HCT116 (cell line): ENCODE measurements at regions not wholly inside any gene's neighbourhood (a gene's known extent, or its start where the extent isn't known, plus 50 kb on each side); places are given as distances from the start of the nearest gene placed in this dataset.

ENCODE experiments used
- CEBPB ChIP-seq: IDR thresholded peaks from 2 replicates; pipeline ENCODE4 v1.6.1; 2012; ENCODE audit warnings: low read depth
- CTCF ChIP-seq, 3 experiments: fragments of 200-600 bp in 1 of 3; sonication (generic) in 1 of 3; IDR thresholded peaks in 2 of 3; conservative IDR thresholded peaks in 1 of 3; 2 replicates each; pipeline ENCODE4 v1.5.1; 2012 to 2017; ENCODE audit warnings: low read depth in 2 of 3, low read length in 2 of 3, antibody characterized with exemption in 1 of 3, borderline replicate concordance in 1 of 3, control low read depth in 1 of 3, mild to moderate bottlenecking in 1 of 3, mixed read lengths in 1 of 3, mixed run types in 1 of 3, moderate library complexity in 1 of 3; ENCODE audit not compliant: insufficient read depth in 1 of 3
- EGR1 ChIP-seq: IDR thresholded peaks from 2 replicates; pipeline ENCODE4 v1.6.1; 2012; ENCODE audit warnings: low read depth
- EZH2 ChIP-seq: fragments of 200-600 bp; sonication (generic); IDR thresholded peaks from 2 replicates; pipeline ENCODE4 v1.6.1; 2017; ENCODE audit warnings: antibody characterized with exemption, mixed run types
- JUND ChIP-seq: IDR thresholded peaks from 2 replicates; pipeline ENCODE4 v1.6.1; 2012
- POLR2A ChIP-seq: IDR thresholded peaks from 2 replicates; pipeline ENCODE4 v1.7.0; 2011; ENCODE audit warnings: borderline replicate concordance; ENCODE audit not compliant: insufficient read depth, insufficient read length; ENCODE audit errors: extremely low read depth
- POLR2AphosphoS5 ChIP-seq: IDR thresholded peaks from 2 replicates; pipeline ENCODE4 v1.6.1; 2011; ENCODE audit warnings: mild to moderate bottlenecking, low read depth, low read length, moderate library complexity
- RAD21 ChIP-seq: IDR thresholded peaks from 2 replicates; pipeline ENCODE4 v1.6.1; 2012; ENCODE audit warnings: low read depth, mild to moderate bottlenecking
- SP1 ChIP-seq: IDR thresholded peaks from 2 replicates; pipeline ENCODE4 v1.6.1; 2012; ENCODE audit warnings: low read depth
- ZFX ChIP-seq: fragments of 450-650 bp; IDR thresholded peaks from 2 replicates; pipeline ENCODE4 v1.6.1; 2017
- TF ChIP-seq, protein P1 (sequence below): IDR thresholded peaks from 2 replicates; pipeline ENCODE4 v1.6.1; 2012; ENCODE audit warnings: low read depth

DNA sequence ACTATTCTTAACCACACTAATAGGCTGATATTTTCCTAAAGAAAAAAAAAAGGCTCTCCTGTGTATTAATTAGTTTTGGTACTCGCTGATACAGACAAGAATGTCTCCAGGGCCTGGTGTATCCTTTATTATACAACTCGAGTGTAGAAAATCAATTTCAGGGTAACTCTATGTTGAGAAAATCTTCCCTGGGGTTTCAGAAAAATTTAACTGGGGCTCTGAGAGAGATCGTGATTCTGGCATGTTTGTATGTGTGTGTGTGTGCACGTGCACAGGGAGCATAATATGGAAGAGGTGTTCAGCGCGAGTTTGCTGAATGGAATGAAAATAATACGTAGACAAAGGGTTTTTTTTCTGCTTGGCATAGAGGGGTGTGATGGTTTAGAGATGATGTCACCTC is 496.8 kb downstream of the GPAM start:
- TF ChIP-seq CTCF (IDR thresholded peaks at IDR 0.05 in 2 of 3, conservative IDR thresholded peaks at IDR 0.05 in 1 of 3; ENCODE audit: borderline replicate concordance in 1 of 3, insufficient read depth in 1 of 3, low read depth in 2 of 3, low read length in 2 of 3) (no peak), RAD21 (no peak), POLR2A (no peak), EZH2 (no peak), JUND (no peak), CEBPB (no peak), POLR2AphosphoS5 (no peak), EGR1 (no peak), ZFX (no peak), SP1 (no peak)
- TF ChIP-seq, protein P1, sequence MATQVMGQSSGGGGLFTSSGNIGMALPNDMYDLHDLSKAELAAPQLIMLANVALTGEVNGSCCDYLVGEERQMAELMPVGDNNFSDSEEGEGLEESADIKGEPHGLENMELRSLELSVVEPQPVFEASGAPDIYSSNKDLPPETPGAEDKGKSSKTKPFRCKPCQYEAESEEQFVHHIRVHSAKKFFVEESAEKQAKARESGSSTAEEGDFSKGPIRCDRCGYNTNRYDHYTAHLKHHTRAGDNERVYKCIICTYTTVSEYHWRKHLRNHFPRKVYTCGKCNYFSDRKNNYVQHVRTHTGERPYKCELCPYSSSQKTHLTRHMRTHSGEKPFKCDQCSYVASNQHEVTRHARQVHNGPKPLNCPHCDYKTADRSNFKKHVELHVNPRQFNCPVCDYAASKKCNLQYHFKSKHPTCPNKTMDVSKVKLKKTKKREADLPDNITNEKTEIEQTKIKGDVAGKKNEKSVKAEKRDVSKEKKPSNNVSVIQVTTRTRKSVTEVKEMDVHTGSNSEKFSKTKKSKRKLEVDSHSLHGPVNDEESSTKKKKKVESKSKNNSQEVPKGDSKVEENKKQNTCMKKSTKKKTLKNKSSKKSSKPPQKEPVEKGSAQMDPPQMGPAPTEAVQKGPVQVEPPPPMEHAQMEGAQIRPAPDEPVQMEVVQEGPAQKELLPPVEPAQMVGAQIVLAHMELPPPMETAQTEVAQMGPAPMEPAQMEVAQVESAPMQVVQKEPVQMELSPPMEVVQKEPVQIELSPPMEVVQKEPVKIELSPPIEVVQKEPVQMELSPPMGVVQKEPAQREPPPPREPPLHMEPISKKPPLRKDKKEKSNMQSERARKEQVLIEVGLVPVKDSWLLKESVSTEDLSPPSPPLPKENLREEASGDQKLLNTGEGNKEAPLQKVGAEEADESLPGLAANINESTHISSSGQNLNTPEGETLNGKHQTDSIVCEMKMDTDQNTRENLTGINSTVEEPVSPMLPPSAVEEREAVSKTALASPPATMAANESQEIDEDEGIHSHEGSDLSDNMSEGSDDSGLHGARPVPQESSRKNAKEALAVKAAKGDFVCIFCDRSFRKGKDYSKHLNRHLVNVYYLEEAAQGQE, result no peak
